Sigmoid colon (tissue), 6 donors: ENCODE measurements at regions not wholly inside any gene's neighbourhood (a gene's known extent, or its start where the extent isn't known, plus 50 kb on each side); places are given as distances from the start of the nearest gene placed in this dataset.

ENCODE experiments used
- DNase-seq: peaks from one replicate; pipeline ENCODE4 v3.0.0-alpha.2; 2019
- H3K27ac ChIP-seq, 4 donors: fragments of 200-600 bp; sonication (generic); one replicate each; pipeline ENCODE4 v1.5.1; 2016 to 2019; ENCODE audit warnings: mild to moderate bottlenecking in 1 of 4
- H3K27me3 ChIP-seq, 3 donors: fragments of 200-600 bp; sonication (generic); one replicate each; pipeline ENCODE4 v1.5.1; 2019; ENCODE audit warnings: mild to moderate bottlenecking in 1 of 3
- H3K36me3 ChIP-seq, 4 donors: fragments of 200-600 bp; sonication (generic); one replicate each; pipeline ENCODE4 v1.5.1; 2016 to 2019
- H3K4me1 ChIP-seq, 4 donors: fragments of 200-600 bp; sonication (generic); one replicate each; pipeline ENCODE4 v1.5.1; 2017 to 2019
- H3K4me3 ChIP-seq, 4 donors: fragments of 200-600 bp; sonication (generic); one replicate each; pipeline ENCODE4 v1.5.1; 2017 to 2019; ENCODE audit warnings: mild to moderate bottlenecking in 2 of 4, moderate library complexity in 1 of 4
- H3K9me3 ChIP-seq, 4 donors: fragments of 200-600 bp in 3 of 4; sonication (generic) in 3 of 4; one replicate each; pipeline versions ENCODE4 v1.5.1 to v1.6.1; 2013 to 2019
- EP300 ChIP-seq, 4 donors: sonication (generic); formaldehyde crosslinking; IDR thresholded peaks; one replicate each; pipeline ENCODE4 v1.6.1; 2017; ENCODE audit warnings: antibody characterized with exemption in 4 of 4
- POLR2A ChIP-seq, 2 donors: fragments of 450-650 bp; IDR thresholded peaks; one replicate each; pipeline ENCODE4 v1.6.1; 2016; ENCODE audit warnings: antibody characterized with exemption in 2 of 2, mild to moderate bottlenecking in 2 of 2, moderate library complexity in 2 of 2
- POLR2AphosphoS5 ChIP-seq, 4 donors: sonication (generic); formaldehyde crosslinking; IDR thresholded peaks; one replicate each; pipeline ENCODE4 v1.6.1; 2017; ENCODE audit warnings: antibody characterized with exemption in 4 of 4
- WGBS, 2 donors: extraction: QIAGEN DNeasy Blood & Tissue Kit; methylation state at CpG; one replicate each; pipeline ENCODE4 v1.1.7; 2013; 5-methylcytosine and 5-hydroxymethylcytosine counted together
- intact Hi-C: fragments of 100-400 bp; cut with DNase I; formaldehyde crosslinking; loops from one replicate; pipeline ENCODE4 v1.15.1; 2023
- TF ChIP-seq, protein P1 (sequence below), 4 experiments: fragments of 450-650 bp in 3 of 4; fragments of 200-600 bp in 1 of 4; IDR thresholded peaks; one replicate each; pipeline ENCODE4 v1.5.1; 2016 to 2019; ENCODE audit warnings: antibody characterized with exemption in 4 of 4, mild to moderate bottlenecking in 3 of 4, moderate library complexity in 2 of 4
- donor health status: healthy with polysubstance abuse.
- donor health status: healthy.

DNA sequence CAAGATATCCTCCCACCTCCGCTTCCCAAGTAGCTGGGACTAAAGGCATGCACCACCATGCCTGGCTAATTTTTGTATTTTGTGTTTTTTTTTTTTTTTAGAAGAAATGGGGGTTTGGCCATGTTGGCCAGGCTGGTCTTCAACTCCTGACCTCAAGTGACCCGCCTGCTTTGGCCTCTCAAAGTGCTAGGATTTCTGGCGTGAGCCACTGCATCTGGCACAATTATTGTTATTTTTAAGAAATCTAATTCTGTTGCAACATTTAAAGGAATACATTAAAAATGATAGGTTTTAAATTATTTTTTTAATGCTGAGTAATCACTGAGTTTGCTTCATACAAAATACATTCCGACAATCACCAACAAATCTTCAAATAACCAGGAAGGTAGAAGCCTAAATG is 178.1 kb upstream of the SEMA3E start:
- WGBS, 2 donors = 68 to 89% methylated on average over 4 of the region's 4 CpGs
- H3K4me1 ChIP-seq = no peaks in the 10 kb centered on the region
- H3K9me3 ChIP-seq = no peaks in the 10 kb centered on the region
- H3K27ac ChIP-seq = no peak overlapping the region
- no peak overlapping the region for H3K4me3 ChIP-seq
- TF ChIP-seq POLR2AphosphoS5 (IDR thresholded peaks at IDR 0.05) (no peak), POLR2A (IDR thresholded peaks at IDR 0.05) (no peak), EP300 (IDR thresholded peaks at IDR 0.05) (no peak)
- TF ChIP-seq, protein P1, sequence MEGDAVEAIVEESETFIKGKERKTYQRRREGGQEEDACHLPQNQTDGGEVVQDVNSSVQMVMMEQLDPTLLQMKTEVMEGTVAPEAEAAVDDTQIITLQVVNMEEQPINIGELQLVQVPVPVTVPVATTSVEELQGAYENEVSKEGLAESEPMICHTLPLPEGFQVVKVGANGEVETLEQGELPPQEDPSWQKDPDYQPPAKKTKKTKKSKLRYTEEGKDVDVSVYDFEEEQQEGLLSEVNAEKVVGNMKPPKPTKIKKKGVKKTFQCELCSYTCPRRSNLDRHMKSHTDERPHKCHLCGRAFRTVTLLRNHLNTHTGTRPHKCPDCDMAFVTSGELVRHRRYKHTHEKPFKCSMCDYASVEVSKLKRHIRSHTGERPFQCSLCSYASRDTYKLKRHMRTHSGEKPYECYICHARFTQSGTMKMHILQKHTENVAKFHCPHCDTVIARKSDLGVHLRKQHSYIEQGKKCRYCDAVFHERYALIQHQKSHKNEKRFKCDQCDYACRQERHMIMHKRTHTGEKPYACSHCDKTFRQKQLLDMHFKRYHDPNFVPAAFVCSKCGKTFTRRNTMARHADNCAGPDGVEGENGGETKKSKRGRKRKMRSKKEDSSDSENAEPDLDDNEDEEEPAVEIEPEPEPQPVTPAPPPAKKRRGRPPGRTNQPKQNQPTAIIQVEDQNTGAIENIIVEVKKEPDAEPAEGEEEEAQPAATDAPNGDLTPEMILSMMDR (IDR thresholded peaks at IDR 0.05) = no peak
- intact Hi-C loops = no loop called here
- no peaks in the 10 kb centered on the region for H3K36me3 ChIP-seq
- no peaks in the 10 kb centered on the region for H3K27me3 ChIP-seq
- DNase-seq = no peak

DNA sequence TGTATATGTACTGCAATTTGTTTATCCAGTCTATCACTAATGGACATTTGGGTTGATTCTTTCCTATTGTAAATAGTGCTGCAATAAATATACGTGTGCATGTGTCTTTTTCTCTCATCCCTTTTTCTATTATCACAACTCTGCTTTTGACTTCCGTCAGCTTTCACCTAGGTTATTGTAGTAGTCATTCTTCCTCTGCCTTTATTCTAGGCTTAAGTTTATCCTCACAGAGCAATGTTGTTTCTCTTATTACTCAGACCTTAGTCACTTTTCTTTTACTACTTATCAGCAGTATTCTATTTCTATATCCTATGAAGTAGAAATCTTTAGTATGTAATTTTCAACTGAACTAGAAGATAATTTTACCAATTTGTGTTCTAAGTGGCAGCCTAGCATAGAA is 175.3 kb upstream of the SEMA3E start:
- Histone ChIP-seq H3K4me1 (no peaks in the 10 kb centered on the region), H3K36me3 (no peaks in the 10 kb centered on the region), H3K27ac (no peak overlapping the region), H3K4me3 (no peak overlapping the region), H3K27me3 (no peaks in the 10 kb centered on the region), H3K9me3 (no peaks in the 10 kb centered on the region)
- no peak for TF ChIP-seq POLR2A (IDR thresholded peaks at IDR 0.05)
- TF ChIP-seq POLR2AphosphoS5 (IDR thresholded peaks at IDR 0.05) = no peak
- TF ChIP-seq, protein P1 (IDR thresholded peaks at IDR 0.05) = no peak
- no peak for TF ChIP-seq EP300 (IDR thresholded peaks at IDR 0.05)
- 69 to 79% methylated on average over 2 of the region's 2 CpGs for WGBS, 2 donors
- intact Hi-C loops = no loop called here
- no peak for DNase-seq

DNA sequence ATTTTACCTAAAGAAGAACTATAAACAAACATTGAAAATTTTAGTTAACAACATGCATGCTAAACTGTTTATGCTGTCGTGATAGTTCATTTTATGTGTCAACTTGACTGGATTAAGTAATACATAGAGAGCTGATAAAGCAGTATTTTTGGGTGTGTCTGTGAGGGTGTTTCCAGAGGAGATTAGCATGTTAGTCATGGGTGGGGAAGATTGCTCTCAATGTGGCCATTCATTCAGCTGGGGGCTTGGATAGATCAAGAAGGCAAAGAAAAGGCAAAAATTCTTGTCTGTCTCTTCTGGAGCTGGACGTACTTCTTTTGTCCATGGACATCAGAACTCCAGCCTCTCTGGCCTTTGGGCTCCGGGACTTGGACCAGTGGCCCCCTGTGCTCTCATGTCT is 172.9 kb upstream of the SEMA3E start:
- WGBS, 2 donors = 56 to 78% methylated on average over 3 of the region's 3 CpGs
- Histone ChIP-seq H3K4me1 (no peaks in the 10 kb centered on the region), H3K36me3 (no peaks in the 10 kb centered on the region), H3K27ac (no peak overlapping the region), H3K9me3 (no peaks in the 10 kb centered on the region), H3K4me3 (no peak overlapping the region), H3K27me3 (no peaks in the 10 kb centered on the region)
- intact Hi-C loops = no loop called here
- no peak for TF ChIP-seq POLR2A (IDR thresholded peaks at IDR 0.05)
- TF ChIP-seq EP300 (IDR thresholded peaks at IDR 0.05) = no peak
- DNase-seq = no peak

DNA sequence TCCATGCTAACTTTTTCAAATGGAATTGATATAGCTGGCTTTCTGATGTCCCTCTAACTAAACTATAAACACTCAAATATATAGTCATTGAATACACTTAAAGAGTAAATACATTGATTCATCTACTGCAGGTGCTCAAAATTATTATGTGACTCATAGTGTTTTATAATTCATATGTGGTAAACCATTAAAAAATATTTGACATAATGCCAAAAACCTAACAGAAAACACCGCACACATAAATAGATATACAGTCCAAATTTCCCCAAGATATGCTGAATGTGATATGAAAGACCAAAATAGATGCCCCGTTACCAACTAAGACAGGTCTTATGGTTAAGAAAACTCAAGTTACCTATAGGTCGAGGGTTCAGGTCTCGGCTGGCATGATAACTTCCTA is 171.7 kb upstream of the SEMA3E start:
- TF ChIP-seq, protein P1 (IDR thresholded peaks at IDR 0.05) = no peak
- no peak for TF ChIP-seq POLR2AphosphoS5 (IDR thresholded peaks at IDR 0.05)
- TF ChIP-seq EP300 (IDR thresholded peaks at IDR 0.05) = no peak
- TF ChIP-seq POLR2A (IDR thresholded peaks at IDR 0.05) = no peak
- Histone ChIP-seq H3K36me3 (no peaks in the 10 kb centered on the region), H3K27ac (no peak overlapping the region), H3K27me3 (no peaks in the 10 kb centered on the region), H3K4me3 (no peak overlapping the region), H3K4me1 (no peaks in the 10 kb centered on the region), H3K9me3 (no peaks in the 10 kb centered on the region)
- DNase-seq = no peak
- WGBS, 2 donors = 73 to 88% methylated on average over 4 of the region's 4 CpGs
- intact Hi-C loops = no loop called here

DNA sequence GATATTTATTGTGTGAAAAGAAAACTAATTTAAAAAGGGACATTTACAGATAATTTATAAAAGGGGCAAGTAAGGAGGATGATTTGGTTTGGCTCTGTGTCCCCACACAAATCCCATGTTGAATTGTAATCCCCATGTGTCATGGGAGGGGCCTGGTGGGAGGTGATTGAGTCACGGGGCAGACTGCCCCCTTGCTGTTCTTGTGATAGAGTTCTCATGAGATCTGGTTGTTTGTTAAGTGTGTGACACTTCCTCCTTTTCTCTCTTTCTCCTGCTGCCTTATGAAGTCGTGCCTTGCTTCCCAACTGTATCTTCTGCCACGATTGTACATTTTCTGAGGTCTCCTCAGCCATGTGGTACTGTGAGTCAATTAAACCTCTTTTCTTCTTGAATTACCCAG is 171.0 kb upstream of the SEMA3E start:
- Histone ChIP-seq H3K9me3 (no peaks in the 10 kb centered on the region), H3K4me3 (no peak overlapping the region), H3K27me3 (no peaks in the 10 kb centered on the region), H3K36me3 (no peaks in the 10 kb centered on the region), H3K4me1 (no peaks in the 10 kb centered on the region), H3K27ac (no peak overlapping the region)
- intact Hi-C loops = no loop called here
- TF ChIP-seq EP300 (IDR thresholded peaks at IDR 0.05) (no peak), POLR2AphosphoS5 (IDR thresholded peaks at IDR 0.05) (no peak), POLR2A (IDR thresholded peaks at IDR 0.05) (no peak)
- TF ChIP-seq, protein P1 (IDR thresholded peaks at IDR 0.05) = no peak
- 28 to 46% methylated on average over 3 of the region's 3 CpGs for WGBS, 2 donors
- no peak for DNase-seq
